HEK293 (cell line): ENCODE measurements at regions not wholly inside any gene's neighbourhood (a gene's known extent, or its start where the extent isn't known, plus 50 kb on each side); places are given as distances from the start of the nearest gene placed in this dataset.

ENCODE experiments used
- REST ChIP-seq: fragments of 450-650 bp; formaldehyde crosslinking; IDR thresholded peaks from 2 replicates; pipeline ENCODE4 v1.5.1; 2016; ENCODE audit warnings: missing biosample characterization, missing genetic modification characterization
- TRIM28 ChIP-seq: IDR thresholded peaks from 2 replicates; pipeline ENCODE4 v1.6.1; 2011; ENCODE audit warnings: low read length, control low read depth, borderline replicate concordance
- YY1 ChIP-seq: fragments of 450-650 bp; formaldehyde crosslinking; IDR thresholded peaks from 2 replicates; pipeline ENCODE4 v1.5.1; 2018; ENCODE audit warnings: missing biosample characterization, missing genetic modification characterization
- ZNF155 ChIP-seq: fragments of 450-650 bp; formaldehyde crosslinking; IDR thresholded peaks from 2 replicates; pipeline ENCODE4 v1.5.1; 2016; ENCODE audit warnings: missing biosample characterization, missing genetic modification characterization
- ZNF311 ChIP-seq: fragments of 450-650 bp; formaldehyde crosslinking; IDR thresholded peaks from 2 replicates; pipeline ENCODE4 v1.5.1; 2017; ENCODE audit warnings: missing biosample characterization, missing genetic modification characterization, borderline replicate concordance
- ZNF768 ChIP-seq: fragments of 450-650 bp; formaldehyde crosslinking; IDR thresholded peaks from 2 replicates; pipeline ENCODE4 v1.5.1; 2018; ENCODE audit warnings: missing biosample characterization, mild to moderate bottlenecking, missing genetic modification characterization
- ZNF785 ChIP-seq: fragments of 450-650 bp; formaldehyde crosslinking; IDR thresholded peaks from 2 replicates; pipeline ENCODE4 v1.5.1; 2016; ENCODE audit warnings: missing biosample characterization, missing genetic modification characterization

GRCh38 chr20:33917831-33918525, 75.7 kb upstream of the RALY start:
- TF ChIP-seq ZNF785 (tag by site-specific recombination) (no peak), ZNF311 (tag by site-specific recombination) (no peak), ZNF155 (tag by site-specific recombination) (no peak), REST (tag by site-specific recombination) (no peak), YY1 (tag by site-specific recombination) (no peak), TRIM28 (no peak), ZNF768 (tag by site-specific recombination) (no peak)
